ENCODE measurements at regions not wholly inside any gene's neighbourhood (a gene's known extent, or its start where the extent isn't known, plus 50 kb on each side); places are given as distances from the start of the nearest gene placed in this dataset.

GRCh38 chr2:19579461-19579860 is 221.0 kb upstream of the OSR1 start:
- no peak for DNase-seq

- DNase-seq = no peak
Observed at GRCh38 chr2:19577723-19578122, 219.3 kb upstream of the OSR1 start.

GRCh38 chr2:19576411-19576810 is 218.0 kb upstream of the OSR1 start:
- no peak for DNase-seq

DNA sequence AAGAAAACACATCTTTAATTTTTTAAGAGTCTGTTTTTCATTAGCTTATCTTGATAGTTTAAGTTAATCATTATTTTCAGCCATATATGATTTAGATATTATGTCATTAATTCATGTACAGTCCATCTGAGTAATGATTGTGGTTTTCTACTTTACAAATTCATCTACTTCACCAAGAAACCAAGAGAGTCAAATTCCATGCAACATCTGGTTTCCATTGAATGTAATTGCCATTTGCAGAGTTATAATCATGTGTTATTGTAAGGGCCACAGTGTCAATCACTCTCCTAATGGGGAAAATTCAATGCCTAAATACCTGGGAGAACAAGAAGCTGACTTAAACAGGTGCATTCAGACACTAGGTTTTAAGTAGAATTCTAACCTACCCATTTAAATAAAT is 217.2 kb upstream of the OSR1 start:
- no peak for DNase-seq

DNA sequence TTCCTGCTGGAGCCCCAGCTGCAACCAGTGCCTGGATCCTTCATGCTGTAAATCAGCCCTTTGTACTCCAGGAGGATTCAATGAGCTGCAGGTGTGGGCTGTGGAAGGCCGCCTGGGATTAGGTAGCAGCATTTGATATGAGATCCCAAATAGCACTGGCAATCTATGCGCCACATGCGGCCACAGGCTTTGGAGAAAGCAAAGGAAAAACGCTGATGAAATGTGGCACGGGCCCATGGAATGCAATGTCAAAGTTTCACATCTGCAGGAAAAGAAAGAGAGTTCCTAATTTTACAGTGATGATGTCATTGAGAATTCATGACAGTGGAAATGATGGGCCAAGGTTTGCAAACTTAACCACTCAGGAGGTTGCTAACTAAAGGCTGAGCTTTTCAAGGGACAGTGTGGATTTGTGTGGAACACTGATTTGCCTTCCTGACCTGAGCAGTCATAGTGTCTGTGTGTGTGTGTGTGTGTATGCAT is 216.4 kb upstream of the OSR1 start:
- DNase-seq = no peak

DNA sequence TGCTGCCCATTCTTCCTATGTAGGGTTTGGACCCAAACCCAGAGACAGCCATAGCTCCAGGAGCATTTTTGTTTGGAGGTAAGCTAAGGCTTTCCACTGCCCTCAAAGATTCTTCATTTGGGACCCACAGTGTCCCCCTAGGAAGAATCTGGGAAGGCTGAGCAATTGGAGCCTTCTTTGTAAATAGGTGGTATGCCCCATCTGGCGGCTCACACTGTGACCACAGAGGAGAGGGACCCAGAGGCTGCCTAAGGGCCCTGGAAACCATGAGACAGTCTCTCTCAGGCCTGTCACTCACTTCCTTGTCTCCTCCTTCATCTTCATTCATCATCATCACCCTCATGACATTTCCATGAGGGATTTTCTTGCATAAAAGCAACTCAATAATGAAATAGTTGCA is 215.4 kb upstream of the OSR1 start:
- no peak for DNase-seq

DNA sequence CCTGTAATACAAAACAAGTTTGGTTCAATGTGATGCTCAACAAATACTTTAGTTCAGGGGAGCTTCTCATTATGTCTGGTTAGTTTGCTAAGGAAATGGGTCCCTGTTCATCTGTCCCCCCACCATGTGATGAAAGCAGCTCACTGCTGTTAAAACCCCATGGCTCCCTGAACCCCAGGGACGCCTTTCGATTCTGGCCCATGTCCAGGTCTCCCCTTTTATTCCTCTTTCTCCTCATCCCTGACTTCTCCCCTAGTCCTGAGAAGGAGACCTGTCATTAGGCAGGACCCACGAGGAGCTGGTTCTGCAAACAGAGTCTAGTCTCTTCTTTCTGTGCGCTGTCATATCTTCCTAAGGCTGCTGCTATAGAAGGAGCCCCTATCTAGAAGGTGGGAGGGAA is 213.3 kb upstream of the OSR1 start:
- no peak for DNase-seq

- DNase-seq = no peak
Observed at GRCh38 chr2:19569300-19569791, 210.9 kb upstream of the OSR1 start.

DNA sequence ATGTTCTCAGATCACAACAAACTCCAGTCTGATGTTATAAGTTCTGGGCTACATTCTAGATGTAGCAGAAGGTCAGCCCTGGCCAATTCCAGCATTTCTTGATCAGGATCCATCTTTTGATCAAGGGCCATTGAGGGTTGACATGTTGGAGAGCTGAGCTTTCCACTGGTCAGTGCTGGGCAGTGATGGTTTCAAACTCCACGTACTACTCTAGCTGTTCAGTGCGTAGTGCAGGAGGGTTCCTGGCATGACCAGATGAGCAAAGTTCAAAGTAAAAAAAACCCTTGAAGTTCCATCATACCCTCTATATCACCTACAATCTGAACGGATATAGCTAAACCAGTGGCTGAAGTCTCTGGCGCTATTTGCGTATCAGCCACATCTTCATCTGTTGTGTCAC is 210.4 kb upstream of the OSR1 start:
- no peak for DNase-seq

DNA sequence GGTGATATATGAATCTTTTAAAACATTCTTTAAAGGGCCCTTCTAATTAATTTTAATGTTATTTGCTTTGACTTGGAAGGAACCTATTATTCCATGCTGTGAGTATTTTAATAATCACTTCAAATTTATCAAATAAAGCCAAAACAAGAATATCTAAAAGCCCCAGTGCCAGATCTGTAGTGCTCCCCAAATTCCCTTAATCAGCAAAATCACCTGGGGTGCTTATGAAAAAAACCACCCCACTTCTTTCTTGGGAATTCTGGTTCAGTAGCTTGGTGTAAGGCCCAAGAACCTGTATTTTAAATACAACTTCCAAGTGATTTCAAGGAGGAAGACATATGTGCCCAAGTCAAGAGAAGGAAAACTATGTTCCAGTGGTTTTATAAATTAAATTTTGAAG is 202.4 kb upstream of the OSR1 start:
- DNase-seq = no peak

DNA sequence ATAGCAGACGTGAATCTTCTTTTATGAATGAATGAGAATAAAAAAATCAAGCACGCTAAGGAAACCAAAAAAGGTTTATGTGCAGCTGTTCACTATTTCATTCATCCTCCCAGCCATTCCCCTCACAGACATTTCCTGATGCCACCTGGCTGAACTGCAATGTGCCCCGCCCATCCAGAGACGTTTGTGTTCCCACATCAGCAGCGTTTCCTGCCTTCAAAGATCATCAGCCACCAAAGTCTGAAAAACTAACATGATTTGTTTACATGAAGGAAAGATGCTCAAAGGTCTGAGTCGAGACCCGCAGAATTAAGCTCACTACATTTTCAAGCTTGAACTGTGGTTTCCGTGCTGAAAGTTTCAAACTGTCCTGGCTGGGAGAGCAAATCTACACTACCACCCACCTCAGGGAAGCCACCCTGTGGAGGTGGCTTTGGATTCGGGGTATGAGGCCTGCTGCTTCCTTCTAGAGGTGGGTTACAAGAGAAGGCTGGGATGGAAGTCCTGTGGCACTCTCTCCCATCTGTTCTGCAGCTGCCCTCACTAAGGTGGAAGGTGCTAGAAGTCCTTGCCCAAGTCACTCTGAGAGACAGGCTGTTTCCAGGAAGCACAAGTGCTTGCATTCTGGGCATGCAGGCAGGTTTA is 201.3 kb upstream of the OSR1 start:
- DNase-seq = no peak

GRCh38 chr2:19556648-19557047 is 198.2 kb upstream of the OSR1 start:
- no peak for DNase-seq

- no peak for DNase-seq
Observed at GRCh38 chr2:19554520-19554919, 196.1 kb upstream of the OSR1 start.

DNA sequence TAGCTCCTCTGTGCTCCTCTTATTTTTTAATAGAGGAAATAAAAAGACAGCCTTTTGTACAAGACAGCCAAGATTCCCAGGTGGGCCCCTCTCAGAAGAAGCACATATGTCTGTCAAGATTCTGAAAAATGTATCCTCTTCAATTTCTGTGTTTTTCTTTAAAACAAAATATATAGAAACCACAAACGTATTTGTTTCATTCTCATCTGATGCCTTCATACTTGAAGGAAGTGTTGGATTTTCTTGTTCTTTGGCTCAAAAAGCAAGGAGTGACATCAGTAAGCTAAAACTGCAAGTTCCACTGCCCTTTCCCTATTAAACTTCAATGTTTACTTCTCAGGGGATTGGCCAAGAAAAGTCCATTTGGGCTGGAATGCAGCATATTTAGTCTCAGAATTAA is 193.8 kb upstream of the OSR1 start:
- no peak for DNase-seq

GRCh38 chr2:19550750-19551149 is 192.3 kb upstream of the OSR1 start:
- DNase-seq = no peak

DNA sequence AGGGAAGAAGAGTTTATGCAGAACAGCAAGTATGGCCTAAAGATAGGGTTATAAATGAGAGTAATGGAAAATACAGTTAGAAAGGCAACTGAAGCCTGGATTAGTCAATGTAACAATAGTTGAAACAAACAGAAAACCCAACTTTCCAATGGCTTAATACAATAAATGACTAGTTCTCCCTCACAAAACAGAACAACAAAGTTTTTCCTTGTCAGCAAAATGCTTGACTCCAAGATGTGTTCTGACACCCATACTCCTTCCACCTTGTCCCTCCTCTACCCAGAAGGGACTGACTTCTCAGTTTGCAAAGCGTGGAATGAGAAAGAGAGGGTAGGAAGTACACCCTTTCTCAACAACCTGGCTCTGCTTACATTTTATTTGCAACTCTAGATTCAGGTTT is 191.4 kb upstream of the OSR1 start:
- no peak for DNase-seq

DNA sequence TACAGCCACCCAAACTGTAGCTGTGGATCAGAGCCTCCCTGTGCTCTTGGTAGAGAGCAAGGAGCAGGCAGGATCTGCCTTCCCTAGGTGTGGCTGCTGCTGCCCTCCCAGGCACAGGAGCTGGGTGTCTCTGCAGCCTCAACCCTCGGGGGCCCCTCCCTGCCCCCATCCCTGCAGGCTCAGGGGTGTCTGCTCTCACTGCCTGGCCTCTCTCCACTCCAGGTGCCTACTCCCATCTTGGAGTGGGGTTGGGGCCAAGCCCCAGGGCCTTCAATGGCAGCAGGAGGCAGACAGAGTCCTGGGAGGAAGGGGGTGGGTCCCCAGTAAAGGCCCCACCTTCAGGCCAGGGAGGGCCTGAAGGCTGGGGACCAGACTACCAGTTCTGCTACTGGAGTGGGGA is 189.7 kb upstream of the OSR1 start:
- DNase-seq = no peak

GRCh38 chr2:19547321-19547720 is 188.9 kb upstream of the OSR1 start:
- DNase-seq = no peak

DNA sequence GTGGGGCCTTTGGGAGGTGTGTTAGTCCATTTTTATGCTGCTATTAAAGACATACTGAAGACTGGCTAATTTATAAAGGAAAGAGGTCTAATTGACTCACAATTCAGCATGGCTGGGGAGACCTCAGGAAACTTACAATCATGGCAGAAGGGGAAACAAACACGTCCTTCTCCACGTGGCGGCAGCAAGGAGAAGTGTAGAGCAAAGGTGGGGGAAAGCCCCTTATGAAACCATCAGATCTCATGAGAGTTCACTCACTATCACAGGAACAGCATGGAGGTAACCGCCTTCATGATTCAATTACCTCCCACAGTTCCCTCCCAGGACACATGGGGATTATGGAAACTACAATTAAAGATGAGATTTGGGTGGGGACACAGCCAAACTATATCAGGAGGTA is 187.1 kb upstream of the OSR1 start:
- no peak for DNase-seq

- DNase-seq = no peak
Observed at GRCh38 chr2:19543663-19544383, 185.4 kb upstream of the OSR1 start.

GRCh38 chr2:19542796-19543662 is 184.6 kb upstream of the OSR1 start:
- DNase-seq = no peak

GRCh38 chr2:19541884-19542283 is 183.5 kb upstream of the OSR1 start:
- DNase-seq = no peak

DNA sequence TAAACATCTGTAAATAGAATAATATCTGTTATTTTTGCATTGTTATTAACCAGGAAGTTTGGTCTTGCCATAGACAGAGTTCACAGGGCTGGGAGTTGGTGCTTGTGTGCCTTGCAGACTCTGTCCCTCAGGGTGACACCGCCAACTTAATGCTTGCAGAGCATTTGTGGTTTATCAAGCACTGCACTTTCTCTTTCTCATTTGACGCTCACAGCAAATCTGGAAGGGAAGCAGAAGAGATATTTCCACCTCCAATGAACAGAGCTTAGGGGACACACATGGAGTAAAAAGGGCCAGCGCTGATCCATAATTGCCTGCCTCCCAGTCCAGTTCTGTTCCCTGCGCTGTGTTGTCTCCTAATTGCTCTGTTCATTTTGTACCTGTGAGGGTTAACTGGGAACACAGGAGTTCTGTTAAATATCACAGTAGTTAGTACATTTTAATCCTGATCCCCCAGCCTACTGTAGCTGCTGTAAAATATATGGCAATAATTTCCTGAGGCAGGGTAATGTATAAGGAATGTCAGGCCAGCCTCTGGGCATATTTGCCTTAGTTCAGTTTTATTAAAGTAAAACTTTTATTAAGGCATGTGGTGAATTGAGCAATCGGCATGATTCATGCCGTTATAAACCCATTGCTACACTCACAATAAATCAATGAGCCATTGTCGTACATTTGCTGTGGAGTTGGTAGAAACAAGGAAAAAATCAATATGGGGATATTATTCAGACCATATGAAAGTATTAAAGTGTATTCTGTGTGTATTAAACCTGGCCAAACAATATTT is 182.5 kb upstream of the OSR1 start:
- no peak for DNase-seq

Measured in activated CD8-positive, alpha-beta memory T cell treated with anti-CD3 and anti-CD28 coated beads, Interleukin-2, amount 50 U/mL, for 48 hours (primary cell).